ENCODE measurements at regions not wholly inside any gene's neighbourhood (a gene's known extent, or its start where the extent isn't known, plus 50 kb on each side); places are given as distances from the start of the nearest gene placed in this dataset.

DNA sequence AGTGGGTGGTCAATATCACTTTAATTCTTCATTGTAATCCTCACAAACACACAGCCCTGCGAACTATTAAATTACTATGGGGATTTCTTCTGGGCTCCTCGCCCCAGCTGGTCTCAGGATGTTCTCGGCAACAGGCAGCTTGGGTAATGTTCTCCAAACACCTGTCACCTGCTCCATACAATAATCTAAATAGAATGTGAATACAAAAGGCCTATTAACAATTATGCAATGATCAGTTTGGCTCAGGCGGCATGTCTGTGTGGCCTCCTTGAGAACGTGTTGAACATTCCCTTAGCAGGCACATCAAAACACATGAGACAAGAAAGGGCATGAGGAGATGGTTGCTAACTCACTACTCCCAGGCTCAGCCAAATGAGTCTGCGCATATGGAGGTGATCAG, 158.6 kb upstream of the KBTBD8 start:
- TF ChIP-seq, protein P1, sequence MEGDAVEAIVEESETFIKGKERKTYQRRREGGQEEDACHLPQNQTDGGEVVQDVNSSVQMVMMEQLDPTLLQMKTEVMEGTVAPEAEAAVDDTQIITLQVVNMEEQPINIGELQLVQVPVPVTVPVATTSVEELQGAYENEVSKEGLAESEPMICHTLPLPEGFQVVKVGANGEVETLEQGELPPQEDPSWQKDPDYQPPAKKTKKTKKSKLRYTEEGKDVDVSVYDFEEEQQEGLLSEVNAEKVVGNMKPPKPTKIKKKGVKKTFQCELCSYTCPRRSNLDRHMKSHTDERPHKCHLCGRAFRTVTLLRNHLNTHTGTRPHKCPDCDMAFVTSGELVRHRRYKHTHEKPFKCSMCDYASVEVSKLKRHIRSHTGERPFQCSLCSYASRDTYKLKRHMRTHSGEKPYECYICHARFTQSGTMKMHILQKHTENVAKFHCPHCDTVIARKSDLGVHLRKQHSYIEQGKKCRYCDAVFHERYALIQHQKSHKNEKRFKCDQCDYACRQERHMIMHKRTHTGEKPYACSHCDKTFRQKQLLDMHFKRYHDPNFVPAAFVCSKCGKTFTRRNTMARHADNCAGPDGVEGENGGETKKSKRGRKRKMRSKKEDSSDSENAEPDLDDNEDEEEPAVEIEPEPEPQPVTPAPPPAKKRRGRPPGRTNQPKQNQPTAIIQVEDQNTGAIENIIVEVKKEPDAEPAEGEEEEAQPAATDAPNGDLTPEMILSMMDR (conservative IDR thresholded peaks at IDR 0.05), result no peak
- no peak for TF ChIP-seq EZH2 (IDR thresholded peaks at IDR 0.05; ENCODE audit: low read depth)
